Ovary (tissue), 7 donors: ENCODE measurements at regions not wholly inside any gene's neighbourhood (a gene's known extent, or its start where the extent isn't known, plus 50 kb on each side); places are given as distances from the start of the nearest gene placed in this dataset.
A peak's percentile ranks its signal among the peaks of the same experiment; 100 is the strongest.

Experiments
- DNase-seq, 5 donors: peaks; one replicate each; pipeline ENCODE4 v3.0.0-alpha.2; 2019 to 2020
- H3K27ac ChIP-seq, 2 donors: fragments of 200-600 bp; one replicate each; pipeline versions ENCODE4 v1.5.1 to v1.8.0; 2019 to 2022
- H3K27me3 ChIP-seq: fragments of 200-600 bp; one replicate; pipeline ENCODE4 v1.8.0; 2022
- H3K36me3 ChIP-seq: fragments of 200-600 bp; sonication (generic); one replicate; pipeline ENCODE4 v1.5.1; 2019
- H3K4me1 ChIP-seq: one replicate; pipeline ENCODE4 v1.8.1; 2013; ENCODE audit warnings: mild to moderate bottlenecking, moderate library complexity; ENCODE audit not compliant: insufficient read depth
- H3K4me3 ChIP-seq: fragments of 200-600 bp; sonication (generic); one replicate; pipeline ENCODE4 v1.5.1; 2017
- H3K9me3 ChIP-seq, 2 donors: fragments of 200-600 bp in 1 of 2; sonication (generic) in 1 of 2; one replicate each; pipeline versions ENCODE4 v1.5.1 to v1.8.1; 2013 to 2019; ENCODE audit warnings: mild to moderate bottlenecking in 1 of 2, moderate library complexity in 1 of 2
- EP300 ChIP-seq: sonication (generic); formaldehyde crosslinking; IDR thresholded peaks from one replicate; pipeline ENCODE4 v1.6.1; 2017; ENCODE audit warnings: antibody characterized with exemption
- POLR2A ChIP-seq: fragments of 450-650 bp; IDR thresholded peaks from one replicate; pipeline ENCODE4 v1.6.1; 2017; ENCODE audit warnings: antibody characterized with exemption, mild to moderate bottlenecking, moderate library complexity
- WGBS, 3 donors: extraction: QIAGEN DNeasy Blood & Tissue Kit in 1 of 3; methylation state at CpG; one replicate each; pipeline versions ENCODE4 v1.1.5 to v1.1.7; 2013 to 2017; 5-methylcytosine and 5-hydroxymethylcytosine counted together
- intact Hi-C, 4 donors: fragments of 100-400 bp; cut with DNase I; formaldehyde crosslinking; loops; one replicate each; pipeline versions ENCODE4 v1.11.0 to v1.15.1; 2022 to 2023
- TF ChIP-seq, protein P1 (sequence below), 3 donors: fragments of 450-650 bp in 2 of 3; fragments of 200-600 bp in 1 of 3; IDR thresholded peaks; one replicate each; pipeline versions ENCODE4 v1.5.1 to v1.8.0; 2016 to 2022; ENCODE audit warnings: antibody characterized with exemption in 3 of 3, mild to moderate bottlenecking in 1 of 3
- donor health status: DM: no; HTN: no; CAD: no; lungs with moderate emphysema.
- donor health status: DM: no; HTN: no; CAD: no.
- donor health status: Bipolar disorder and iron deficiency.
- donor health status: DM: no; HTN: no; CAD: no.
- donor health status: DM: yes; HTN: yes; CAD: no.

DNA sequence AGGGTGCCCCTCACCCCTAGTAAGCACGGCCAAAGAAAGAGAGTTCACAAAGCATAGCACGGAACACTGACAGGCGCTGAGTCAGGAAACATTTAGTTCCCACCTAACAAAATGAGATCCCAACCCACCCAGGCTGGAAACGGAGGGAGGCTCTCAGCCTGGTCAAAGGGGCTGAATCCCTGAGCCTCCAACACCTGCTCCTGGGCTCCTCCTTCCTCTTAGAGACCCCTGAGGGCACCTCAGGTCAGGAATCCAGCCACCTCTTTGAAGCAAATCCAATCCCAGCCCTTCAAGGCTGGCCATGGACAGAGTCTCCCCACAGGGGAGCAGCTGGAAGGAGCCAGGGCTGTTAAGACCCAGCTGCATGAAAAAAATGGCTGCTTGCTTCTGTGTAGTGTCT is 154.4 kb upstream of the HES1 start:
- 78 to 88% (median 87%) methylated on average over 4 of the region's 4 CpGs for WGBS, 3 donors
- H3K27me3 ChIP-seq = no peaks in the 10 kb centered on the region
- H3K36me3 ChIP-seq = no peaks in the 10 kb centered on the region
- H3K9me3 ChIP-seq = no peaks in the 10 kb centered on the region
- H3K4me3 ChIP-seq = no peak overlapping the region
- no peak overlapping the region for H3K27ac ChIP-seq
- intact Hi-C loops = no loop called here
- no peak for TF ChIP-seq EP300
- DNase-seq = no peak
- peaks cover 8% of the 10 kb centered on the region for H3K4me1 ChIP-seq

DNA sequence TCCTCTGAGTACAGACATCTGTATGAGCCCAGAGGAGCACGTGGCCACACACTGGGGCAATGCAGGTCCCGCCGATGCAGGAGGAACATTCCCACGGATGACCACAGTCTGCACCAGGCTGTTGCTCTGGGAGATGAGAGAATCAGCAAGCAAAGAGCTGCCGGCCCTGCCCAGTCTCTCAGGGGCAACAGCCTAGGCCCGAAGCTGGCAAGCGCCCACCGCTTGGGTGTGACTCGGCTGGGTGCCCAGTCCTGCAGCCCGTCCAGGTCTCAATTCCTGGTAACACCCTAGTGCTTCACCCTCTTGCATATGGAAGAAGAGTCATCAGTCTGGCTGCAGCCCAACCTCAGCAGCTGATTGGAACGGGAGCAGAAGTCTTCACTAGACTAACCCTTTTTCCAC is 153.7 kb upstream of the HES1 start:
- WGBS, 3 donors = 58 to 77% (median 71%) methylated on average over 11 of the region's 11 CpGs
- intact Hi-C loops = no loop called here
- TF ChIP-seq EP300 (no peak), POLR2A (no peak)
- TF ChIP-seq, protein P1, sequence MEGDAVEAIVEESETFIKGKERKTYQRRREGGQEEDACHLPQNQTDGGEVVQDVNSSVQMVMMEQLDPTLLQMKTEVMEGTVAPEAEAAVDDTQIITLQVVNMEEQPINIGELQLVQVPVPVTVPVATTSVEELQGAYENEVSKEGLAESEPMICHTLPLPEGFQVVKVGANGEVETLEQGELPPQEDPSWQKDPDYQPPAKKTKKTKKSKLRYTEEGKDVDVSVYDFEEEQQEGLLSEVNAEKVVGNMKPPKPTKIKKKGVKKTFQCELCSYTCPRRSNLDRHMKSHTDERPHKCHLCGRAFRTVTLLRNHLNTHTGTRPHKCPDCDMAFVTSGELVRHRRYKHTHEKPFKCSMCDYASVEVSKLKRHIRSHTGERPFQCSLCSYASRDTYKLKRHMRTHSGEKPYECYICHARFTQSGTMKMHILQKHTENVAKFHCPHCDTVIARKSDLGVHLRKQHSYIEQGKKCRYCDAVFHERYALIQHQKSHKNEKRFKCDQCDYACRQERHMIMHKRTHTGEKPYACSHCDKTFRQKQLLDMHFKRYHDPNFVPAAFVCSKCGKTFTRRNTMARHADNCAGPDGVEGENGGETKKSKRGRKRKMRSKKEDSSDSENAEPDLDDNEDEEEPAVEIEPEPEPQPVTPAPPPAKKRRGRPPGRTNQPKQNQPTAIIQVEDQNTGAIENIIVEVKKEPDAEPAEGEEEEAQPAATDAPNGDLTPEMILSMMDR (IDR thresholded peaks at IDR 0.05) = no peak
- Histone ChIP-seq H3K27ac (no peak overlapping the region), H3K36me3 (no peaks in the 10 kb centered on the region), H3K27me3 (no peaks in the 10 kb centered on the region), H3K9me3 (no peaks in the 10 kb centered on the region), H3K4me1 (peaks cover 8% of the 10 kb centered on the region), H3K4me3 (no peak overlapping the region)
- DNase-seq = peak in 3 of 5 donors; percentile 35 to 54 (median 49)

DNA sequence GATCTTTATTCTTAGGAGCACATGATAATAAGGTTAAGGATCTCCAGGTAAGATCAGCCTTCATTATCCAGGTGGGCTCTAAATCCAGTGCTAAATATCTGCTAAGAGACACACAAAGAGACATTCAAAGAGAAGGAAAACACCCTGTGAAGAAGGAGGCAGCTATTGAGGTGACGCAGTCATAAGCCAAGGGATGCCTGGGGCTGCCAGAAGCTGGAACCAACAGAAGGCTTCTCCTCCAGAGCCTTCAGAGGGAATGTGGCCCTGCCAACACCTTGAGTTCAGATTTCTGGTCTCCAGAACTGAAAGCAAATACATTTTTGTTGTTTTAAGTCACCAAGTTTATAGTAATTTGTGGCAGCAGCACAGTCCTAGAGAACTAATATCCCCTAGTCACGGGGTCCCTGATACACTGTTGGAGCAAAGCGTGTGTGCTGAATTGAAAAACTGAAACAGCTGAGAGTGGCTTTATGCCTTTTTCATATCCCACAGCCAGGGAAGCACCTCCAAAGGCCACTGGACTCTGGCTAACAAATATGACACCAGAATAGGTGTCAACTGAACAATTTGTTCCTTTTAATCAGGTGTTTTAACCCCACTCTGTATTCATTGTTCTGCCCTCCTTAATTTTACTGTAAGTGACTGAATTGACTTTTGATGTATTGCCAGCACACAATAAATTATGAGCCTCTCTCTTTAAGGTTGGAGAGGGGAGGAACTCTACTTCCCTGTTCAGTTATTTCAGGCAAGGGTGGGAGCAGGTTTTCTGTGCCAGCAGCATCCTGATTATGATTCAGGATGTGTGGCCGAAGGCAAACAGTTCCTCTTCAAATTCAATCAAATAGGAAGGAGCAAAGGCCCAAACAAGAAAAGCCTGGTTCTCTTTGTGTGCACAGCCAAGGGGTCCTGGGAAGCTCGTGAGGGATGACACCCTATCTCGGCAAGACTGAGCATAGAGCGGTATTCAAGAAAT is 151.8 kb upstream of the HES1 start:
- no peaks in the 10 kb centered on the region for H3K27me3 ChIP-seq
- H3K36me3 ChIP-seq = no peaks in the 10 kb centered on the region
- no peaks in the 10 kb centered on the region for H3K9me3 ChIP-seq
- H3K4me3 ChIP-seq = no peak overlapping the region
- intact Hi-C loops = no loop called here
- WGBS, 3 donors = 87 to 88% (median 87%) methylated on average over 7 of the region's 7 CpGs
- DNase-seq = no peak
- no peak overlapping the region for H3K27ac ChIP-seq
- TF ChIP-seq POLR2A = no peak
- TF ChIP-seq, protein P1 (IDR thresholded peaks at IDR 0.05) = no peak
- TF ChIP-seq EP300 = no peak
- H3K4me1 ChIP-seq = peaks cover 8% of the 10 kb centered on the region

DNA sequence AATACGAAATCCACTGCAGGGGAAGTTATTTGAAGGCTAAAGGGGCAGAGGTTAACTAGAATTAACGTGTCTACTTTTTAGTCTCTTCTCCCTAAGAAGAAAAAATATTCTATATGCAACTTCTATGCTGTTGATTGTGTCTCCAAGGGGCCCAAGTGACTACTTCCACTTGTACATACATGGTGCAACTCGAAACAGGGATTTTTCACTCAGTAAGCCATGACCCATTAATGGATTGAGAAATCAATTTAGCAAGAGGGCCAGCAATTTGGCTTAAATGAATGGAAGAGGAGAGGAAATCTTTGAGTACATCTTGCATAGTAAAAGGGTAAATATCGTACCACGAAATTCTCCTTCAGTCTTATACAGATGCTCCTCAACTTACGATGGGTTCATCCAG is 151.1 kb upstream of the HES1 start:
- Histone ChIP-seq H3K27ac (no peak overlapping the region), H3K27me3 (no peaks in the 10 kb centered on the region), H3K9me3 (no peaks in the 10 kb centered on the region), H3K36me3 (no peaks in the 10 kb centered on the region), H3K4me3 (no peak overlapping the region), H3K4me1 (peaks cover 7% of the 10 kb centered on the region)
- WGBS, 3 donors = 67 to 89% (median 75%) methylated on average over 6 of the region's 6 CpGs
- intact Hi-C loops = no loop called here
- TF ChIP-seq POLR2A (no peak), EP300 (no peak)
- TF ChIP-seq, protein P1 (IDR thresholded peaks at IDR 0.05) = no peak
- DNase-seq = no peak

DNA sequence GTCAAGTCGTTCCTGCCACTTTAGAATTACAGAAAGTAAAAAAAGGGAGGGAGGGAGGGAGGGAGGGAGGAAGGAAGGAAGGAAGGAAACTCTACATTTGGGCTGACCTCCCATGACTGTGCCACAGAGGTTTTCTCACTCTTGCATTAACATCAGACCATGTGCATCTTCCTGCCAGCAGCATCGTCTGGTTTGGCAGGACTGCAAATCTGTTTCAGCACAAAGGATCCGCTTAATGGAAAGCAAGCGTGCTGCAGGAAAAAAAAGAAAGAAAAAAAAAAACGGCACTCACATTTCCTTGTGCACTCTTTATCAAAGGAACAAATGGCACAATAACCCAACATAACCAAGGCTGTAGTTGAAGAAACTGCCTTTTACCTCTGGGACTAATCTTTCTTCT is 148.8 kb upstream of the HES1 start:
- Histone ChIP-seq H3K36me3 (no peaks in the 10 kb centered on the region), H3K27me3 (no peaks in the 10 kb centered on the region), H3K9me3 (no peaks in the 10 kb centered on the region), H3K4me1 (no peaks in the 10 kb centered on the region), H3K4me3 (no peak overlapping the region), H3K27ac (no peak overlapping the region)
- 9 to 12% (median 10%) methylated on average over 5 of the region's 5 CpGs for WGBS, 3 donors
- intact Hi-C loops = no loop called here
- DNase-seq = no peak
- TF ChIP-seq EP300 (no peak), POLR2A (no peak)
- TF ChIP-seq, protein P1 (IDR thresholded peaks at IDR 0.05) = no peak
